Activated CD4-positive, CD25-positive, alpha-beta regulatory T cell treated with anti-CD3 and anti-CD28 coated beads, Interleukin-2, amount 50 U/mL, for 24 hours (primary cell): ENCODE measurements at regions not wholly inside any gene's neighbourhood (a gene's known extent, or its start where the extent isn't known, plus 50 kb on each side); places are given as distances from the start of the nearest gene placed in this dataset.
"Not testable (repeated sequence)": the region's sequence is repeated elsewhere in the genome, so short reads cannot be mapped to it uniquely, and the experiment has no call there.

ENCODE experiments used
- ATAC-seq, 2 donors: fragments of 150-1000 bp; cut with Tn5 transposase; one replicate each; pipeline ENCODE4 v1.10.0; 2021; ENCODE audit warnings: mild to moderate bottlenecking in 1 of 2, moderate library complexity in 1 of 2

DNA sequence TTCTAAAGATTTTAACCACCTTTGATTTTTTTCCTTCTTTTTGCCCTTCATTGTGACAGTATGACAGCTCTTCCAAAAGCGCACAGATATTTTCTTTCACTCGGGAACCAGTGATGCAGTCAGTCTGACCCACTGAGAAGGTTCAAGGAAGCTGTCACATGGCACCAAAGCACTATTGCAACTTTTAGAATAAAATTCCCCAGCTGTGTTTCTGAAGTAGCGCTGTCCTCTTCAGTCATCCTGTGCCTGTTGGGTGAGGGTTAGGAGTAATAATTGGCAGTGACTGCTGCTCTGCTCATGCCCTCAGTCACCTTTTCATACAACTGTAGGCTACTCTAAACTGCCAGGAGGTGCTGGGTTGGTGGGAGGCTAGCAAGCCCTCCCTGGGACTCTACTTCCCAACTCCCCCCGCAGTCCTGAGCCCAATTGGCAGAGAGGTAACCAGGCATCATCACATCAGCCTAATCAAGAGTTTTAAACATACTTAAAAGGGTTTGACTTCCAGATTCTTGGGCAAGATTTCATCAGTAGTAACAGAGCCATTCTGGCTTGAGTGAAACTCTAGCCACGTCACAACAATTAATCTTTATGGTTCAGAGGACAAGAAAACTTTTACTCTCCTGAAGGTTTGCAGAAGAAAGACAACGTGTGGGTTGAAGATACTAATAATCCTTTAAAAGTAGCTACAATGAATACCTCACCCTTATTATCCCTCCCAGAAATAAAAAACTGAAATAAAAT, 473.3 kb downstream of the FBXO15 start:
- ATAC-seq: no peak

- ATAC-seq: not testable (repeated sequence)
Measured at GRCh38 chr18:73671480-73671879, 476.2 kb downstream of the FBXO15 start.

GRCh38 chr18:73670524-73670923, 477.1 kb downstream of the FBXO15 start:
- no peak for ATAC-seq

DNA sequence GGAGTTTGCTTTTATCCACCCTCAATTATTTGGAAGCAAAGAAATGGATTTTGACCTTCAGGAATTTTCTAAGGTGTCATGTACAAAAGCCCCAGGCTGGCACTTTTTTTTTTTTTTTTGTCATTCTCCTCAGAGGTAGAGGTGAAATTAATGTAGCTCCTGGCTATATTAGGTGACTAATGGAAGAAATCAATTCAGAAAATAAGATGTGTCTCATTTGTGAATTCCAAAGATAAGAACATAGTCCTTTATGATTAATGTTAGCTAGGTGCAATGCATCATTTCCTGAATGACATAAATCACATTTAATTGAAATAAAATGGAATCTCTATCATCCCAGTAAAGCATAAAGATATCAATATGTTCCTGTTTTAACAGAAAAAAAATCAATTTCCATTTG, 477.6 kb downstream of the FBXO15 start:
- no peak for ATAC-seq

DNA sequence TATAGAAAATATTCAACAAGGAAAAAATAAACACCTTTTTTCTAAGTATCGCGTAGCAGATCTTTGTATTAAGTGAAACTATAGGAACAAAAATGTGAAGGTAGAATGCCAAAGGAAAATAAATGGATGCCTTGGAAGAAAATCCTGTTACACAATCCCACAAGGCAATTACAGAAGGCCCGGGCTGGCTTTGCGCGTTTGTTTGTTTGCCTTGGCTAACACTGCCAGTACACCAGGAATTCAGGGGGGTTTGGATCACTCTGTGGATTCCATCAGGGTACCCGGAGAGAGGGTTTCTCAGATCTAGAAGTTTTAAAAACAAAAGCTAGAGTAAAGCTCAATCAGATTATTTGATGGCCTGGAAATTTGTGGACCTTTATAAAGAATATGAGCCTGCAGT, 478.3 kb downstream of the FBXO15 start:
- no peak for ATAC-seq

DNA sequence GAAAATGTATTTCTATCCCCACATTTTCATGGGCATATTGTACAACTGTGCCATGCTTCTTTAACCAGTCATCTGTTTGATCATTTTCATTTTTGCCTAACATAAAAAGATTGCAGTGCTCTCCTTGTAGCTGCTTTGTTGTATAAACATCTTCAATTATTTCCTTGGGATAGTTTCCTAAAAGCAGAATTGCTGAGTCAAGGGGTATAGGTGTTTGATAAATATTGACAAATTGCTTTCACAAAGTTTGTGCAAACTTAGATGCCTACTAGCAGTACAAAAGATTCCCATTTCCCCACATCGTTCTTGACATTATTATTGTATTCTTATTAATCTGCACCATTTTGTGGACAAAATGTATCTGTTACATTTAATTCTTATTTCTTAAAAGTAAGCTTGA, 479.6 kb downstream of the FBXO15 start:
- no peak for ATAC-seq

DNA sequence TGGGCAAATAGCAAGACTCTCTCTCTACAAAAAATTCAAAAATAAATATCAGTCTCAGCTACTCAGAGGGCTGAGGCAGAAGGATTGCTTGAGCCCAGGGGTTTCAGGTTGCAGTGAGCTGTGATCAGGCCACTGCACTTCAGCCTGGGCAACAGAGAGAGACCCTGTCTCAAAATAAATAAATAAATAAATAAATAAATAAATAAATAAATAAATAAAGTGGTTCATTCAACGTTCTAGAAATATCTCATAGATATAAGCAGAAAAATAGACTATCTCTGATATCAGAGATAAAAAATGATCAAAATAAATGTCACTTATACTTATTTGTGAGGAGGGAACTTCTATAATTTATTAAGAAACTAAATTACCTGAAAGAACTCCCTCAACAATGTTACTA, 480.9 kb downstream of the FBXO15 start:
- ATAC-seq: no peak

- ATAC-seq: no peak
Measured at GRCh38 chr18:73664896-73665295, 482.7 kb downstream of the FBXO15 start.

DNA sequence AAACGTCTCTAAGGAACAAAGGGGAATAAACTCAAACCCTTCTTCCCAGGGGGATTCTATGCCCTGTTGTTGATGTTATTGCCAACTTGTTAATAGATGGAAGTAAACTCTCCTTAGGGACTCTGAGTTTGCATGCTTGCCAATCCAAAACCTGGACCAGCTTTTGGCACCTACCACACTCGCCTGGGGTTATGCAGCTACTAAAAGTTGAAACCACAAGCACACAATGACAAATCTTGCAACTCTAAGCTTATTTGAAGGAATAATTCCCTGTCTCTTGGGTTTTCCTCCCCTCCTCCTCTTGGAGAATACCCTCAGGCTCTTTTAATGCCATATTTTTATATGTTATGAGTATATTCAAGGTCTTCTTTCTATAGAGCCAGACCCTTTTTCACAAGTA, 484.1 kb downstream of the FBXO15 start:
- ATAC-seq: no peak

GRCh38 chr18:73662421-73662820, 485.2 kb downstream of the FBXO15 start:
- ATAC-seq: no peak

GRCh38 chr18:73660931-73661856, 486.4 kb downstream of the FBXO15 start:
- ATAC-seq: no peak

DNA sequence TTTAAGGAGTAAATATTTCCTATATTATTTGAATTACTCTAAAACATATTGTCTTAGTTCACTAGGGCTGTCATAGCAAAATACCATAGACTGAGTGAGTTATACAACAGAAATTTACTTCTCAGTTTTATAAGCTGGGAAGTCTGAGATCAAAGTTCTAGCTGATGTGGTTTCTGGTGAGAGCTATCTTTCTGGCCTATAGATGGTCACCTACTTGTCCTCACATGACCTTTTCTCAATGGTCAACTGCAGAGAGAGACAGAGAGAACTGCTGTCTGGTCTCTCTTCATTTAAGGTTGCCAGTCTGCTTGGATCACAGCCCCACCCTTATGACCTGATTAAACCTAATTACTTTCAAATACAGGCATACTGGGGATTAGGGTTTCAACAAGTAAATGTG, 490.9 kb downstream of the FBXO15 start:
- no peak for ATAC-seq

GRCh38 chr18:73653827-73654226, 493.8 kb downstream of the FBXO15 start:
- no peak for ATAC-seq

GRCh38 chr18:73653251-73653650, 494.4 kb downstream of the FBXO15 start:
- ATAC-seq: no peak

- no peak for ATAC-seq
Measured at GRCh38 chr18:73647391-73647790, 500.2 kb downstream of the FBXO15 start.

- no peak for ATAC-seq
Measured at GRCh38 chr18:73646772-73647171, 500.9 kb downstream of the FBXO15 start.

GRCh38 chr18:73646196-73646595, 501.4 kb downstream of the FBXO15 start:
- no peak for ATAC-seq

DNA sequence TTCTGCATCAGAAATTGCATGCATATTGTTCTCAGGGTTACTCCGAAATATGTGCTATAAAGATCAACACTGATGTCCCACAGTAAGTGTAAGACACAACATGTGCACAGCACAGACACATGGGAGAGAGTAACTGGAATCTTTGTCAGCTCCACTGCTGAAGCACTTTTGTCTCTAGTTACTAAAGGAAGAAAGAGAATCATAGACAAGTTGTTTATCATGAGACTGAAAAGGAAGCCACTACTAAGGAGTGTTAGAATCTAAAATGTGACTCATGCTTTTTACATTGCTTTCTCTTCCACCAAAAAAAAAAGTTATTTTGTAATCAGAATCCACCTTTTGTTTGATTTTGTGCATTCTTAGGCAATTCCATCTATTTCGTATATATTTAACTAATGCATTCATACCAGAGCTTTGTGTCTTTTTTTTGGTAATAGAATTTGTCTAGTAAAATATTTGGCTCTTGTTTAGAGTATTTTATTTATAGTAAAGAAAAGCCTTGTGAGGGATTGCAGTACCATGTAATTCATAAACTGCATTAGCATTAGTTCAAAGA, 502.4 kb downstream of the FBXO15 start:
- ATAC-seq: no peak

DNA sequence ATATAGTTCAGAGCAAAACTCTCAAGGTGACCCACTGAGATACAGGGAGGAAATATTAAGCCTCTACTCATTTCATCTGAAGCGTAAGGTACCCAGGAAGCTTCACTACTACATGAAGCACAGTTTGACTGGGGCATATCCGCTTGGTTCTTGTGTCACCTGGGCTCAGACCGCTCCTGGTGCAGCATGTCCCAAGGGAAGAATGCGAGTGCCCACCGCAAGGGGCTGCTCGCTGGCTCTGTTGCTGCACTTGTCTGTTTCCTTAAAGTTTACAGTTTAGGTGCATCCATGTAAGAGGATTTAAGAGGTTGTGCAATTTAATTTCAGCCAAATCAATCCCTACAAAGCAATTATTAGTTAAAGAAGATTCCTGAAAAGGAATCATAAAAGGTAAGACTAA, 507.8 kb downstream of the FBXO15 start:
- no peak for ATAC-seq

- no peak for ATAC-seq
Measured at GRCh38 chr18:73638709-73639108, 508.9 kb downstream of the FBXO15 start.

DNA sequence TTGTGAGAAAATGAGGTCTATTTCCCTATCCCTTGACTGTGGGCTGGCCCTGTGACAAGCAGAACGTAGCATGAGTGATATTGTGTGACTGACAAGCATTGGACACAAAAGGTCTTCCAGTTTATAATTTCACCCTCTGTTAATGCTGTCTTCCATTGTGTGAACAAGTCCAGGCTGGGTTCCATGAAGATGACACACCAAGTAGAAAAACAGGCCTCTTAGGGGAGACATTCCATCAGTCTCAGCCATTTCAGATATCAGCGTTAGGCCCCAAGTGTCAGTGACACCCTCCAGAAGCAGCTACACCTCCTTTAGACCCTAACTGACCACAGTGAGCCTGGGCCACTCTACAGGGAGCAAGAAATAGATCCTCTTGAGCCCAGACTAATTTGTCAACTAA, 511.3 kb downstream of the FBXO15 start:
- no peak for ATAC-seq

GRCh38 chr18:73626859-73627258, 520.8 kb downstream of the FBXO15 start:
- no peak for ATAC-seq

DNA sequence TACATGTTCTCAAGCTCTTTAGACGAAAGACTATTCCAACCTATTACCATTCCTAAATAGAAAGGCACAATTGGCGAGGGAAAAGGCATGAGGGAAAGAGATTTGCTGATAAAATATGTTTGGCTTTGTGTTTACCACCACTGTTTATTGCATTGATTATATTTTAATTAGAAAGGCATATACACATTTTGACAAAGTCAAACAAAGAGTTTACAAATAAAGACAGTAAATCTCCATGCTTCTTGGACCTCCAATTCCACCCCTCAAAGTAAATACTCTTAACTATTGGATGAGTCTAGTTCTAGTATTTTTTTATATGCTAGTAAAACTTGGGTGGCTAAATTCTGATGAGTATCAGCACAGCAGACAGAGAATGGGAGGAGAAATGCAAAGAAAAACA, 521.4 kb downstream of the FBXO15 start:
- ATAC-seq: no peak

- ATAC-seq: no peak
Measured at GRCh38 chr18:73621091-73621490, 526.5 kb downstream of the FBXO15 start.
